Fibroblast of peridontal ligament (primary cell): ENCODE measurements at regions not wholly inside any gene's neighbourhood (a gene's known extent, or its start where the extent isn't known, plus 50 kb on each side); places are given as distances from the start of the nearest gene placed in this dataset.
"Not testable (repeated sequence)": the region's sequence is repeated elsewhere in the genome, so short reads cannot be mapped to it uniquely, and the experiment has no call there.

ENCODE experiments used
- DNase-seq: peaks from one replicate; pipeline ENCODE4 v3.0.0-alpha.2; 2010; ENCODE audit errors: extremely low read depth

GRCh38 chr4:138446456-138446855 is 204.3 kb upstream of the SLC7A11 start:
- DNase-seq, result no peak

- DNase-seq, result peak; percentile 82
These were observed 202.9 kb upstream of the SLC7A11 start for GRCh38 chr4:138445098-138445497.

- no peak for DNase-seq
These were observed 202.1 kb upstream of the SLC7A11 start for GRCh38 chr4:138444260-138444659.

GRCh38 chr4:138439143-138439581 is 197.0 kb upstream of the SLC7A11 start:
- DNase-seq, result peak; percentile 15

- peak; percentile 63 for DNase-seq
These were observed 196.5 kb upstream of the SLC7A11 start for GRCh38 chr4:138438608-138439007.

- DNase-seq, result no peak
These were observed 195.2 kb upstream of the SLC7A11 start for GRCh38 chr4:138437263-138437851.

GRCh38 chr4:138435733-138436132 is 193.6 kb upstream of the SLC7A11 start:
- DNase-seq, result not testable (repeated sequence)

- not testable (repeated sequence) for DNase-seq
These were observed 192.9 kb upstream of the SLC7A11 start for GRCh38 chr4:138435046-138435445.

GRCh38 chr4:138428611-138429010 is 186.5 kb upstream of the SLC7A11 start:
- DNase-seq, result no peak

GRCh38 chr4:138426786-138427185 is 184.6 kb upstream of the SLC7A11 start:
- no peak for DNase-seq

- no peak for DNase-seq
These were observed 178.3 kb upstream of the SLC7A11 start for GRCh38 chr4:138420471-138420870.

GRCh38 chr4:138414202-138414601 is 172.1 kb upstream of the SLC7A11 start:
- no peak for DNase-seq

- DNase-seq, result no peak
These were observed 171.1 kb upstream of the SLC7A11 start for GRCh38 chr4:138413273-138413672.

GRCh38 chr4:138412847-138413246 is 170.7 kb upstream of the SLC7A11 start:
- no peak for DNase-seq

- DNase-seq, result no peak
These were observed 168.1 kb upstream of the SLC7A11 start for GRCh38 chr4:138410266-138410665.

GRCh38 chr4:138409670-138410069 is 167.5 kb upstream of the SLC7A11 start:
- no peak for DNase-seq

GRCh38 chr4:138408758-138409157 is 166.6 kb upstream of the SLC7A11 start:
- DNase-seq, result no peak

- DNase-seq, result no peak
These were observed 165.2 kb upstream of the SLC7A11 start for GRCh38 chr4:138407329-138407728.

GRCh38 chr4:138406876-138407275 is 164.7 kb upstream of the SLC7A11 start:
- DNase-seq, result peak; percentile 26

GRCh38 chr4:138405934-138406567 is 163.9 kb upstream of the SLC7A11 start:
- DNase-seq, result peak; percentile 76

- DNase-seq, result no peak
These were observed 163.3 kb upstream of the SLC7A11 start for GRCh38 chr4:138405466-138405891.

GRCh38 chr4:138404801-138405200 is 162.7 kb upstream of the SLC7A11 start:
- no peak for DNase-seq

- DNase-seq, result no peak
These were observed 162.1 kb upstream of the SLC7A11 start for GRCh38 chr4:138404251-138404650.

GRCh38 chr4:138401334-138401733 is 159.2 kb upstream of the SLC7A11 start:
- DNase-seq, result no peak
